ENCODE measurements at regions not wholly inside any gene's neighbourhood (a gene's known extent, or its start where the extent isn't known, plus 50 kb on each side); places are given as distances from the start of the nearest gene placed in this dataset.

DNA sequence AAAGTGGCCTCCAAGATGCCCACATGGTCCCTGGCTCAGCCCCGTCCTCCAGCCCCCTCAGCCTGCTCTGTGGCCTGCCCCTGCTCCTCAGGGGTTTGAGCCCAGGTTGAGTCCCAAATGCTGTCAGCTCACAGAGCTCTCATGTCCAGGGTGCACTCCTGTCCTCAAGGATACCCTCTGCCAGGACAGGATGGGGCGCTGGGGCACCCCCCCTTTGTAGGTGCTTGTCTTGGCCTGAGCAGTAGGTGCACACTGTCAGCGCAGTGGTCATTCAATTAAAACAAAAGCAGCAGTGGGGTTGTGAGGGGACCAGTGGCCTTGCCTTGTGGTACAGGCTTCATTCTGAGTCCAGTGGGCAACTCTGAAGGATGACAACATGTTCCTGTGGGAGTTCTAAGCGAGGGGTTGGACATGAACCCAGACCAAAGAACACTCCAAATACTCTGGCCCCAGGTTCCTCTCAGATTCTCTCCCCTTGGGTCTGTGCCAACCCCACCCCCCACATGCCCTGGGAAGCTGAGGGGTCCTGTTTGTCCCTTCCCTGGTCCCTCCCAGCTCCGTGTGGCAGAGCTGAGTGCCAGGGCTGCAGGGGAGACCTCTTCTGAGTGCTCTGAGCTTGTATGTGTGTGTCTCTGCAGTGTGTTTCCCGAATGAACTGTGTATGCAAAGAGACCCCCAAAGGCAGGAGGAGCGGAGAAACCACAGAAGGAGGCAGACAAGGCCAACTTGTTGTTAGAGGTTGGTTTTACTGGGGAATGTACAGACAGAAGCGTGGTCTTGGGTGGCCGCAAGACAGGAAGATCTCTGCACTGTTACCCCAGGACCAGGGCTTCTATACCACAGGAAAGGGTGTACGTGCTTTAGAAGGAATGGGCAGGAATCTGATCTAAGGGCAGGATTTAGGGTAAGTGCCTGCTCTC lies 155.6 kb upstream of the HS6ST1 start:
- TF ChIP-seq POLR2AphosphoS5 (IDR thresholded peaks at IDR 0.05) (no peak), CTCF (IDR thresholded peaks at IDR 0.05) (no peak)

Measured in gastroesophageal sphincter (tissue), 3 donors.